Astrocyte (in vitro differentiated cells and primary cell): ENCODE measurements at regions not wholly inside any gene's neighbourhood (a gene's known extent, or its start where the extent isn't known, plus 50 kb on each side); places are given as distances from the start of the nearest gene placed in this dataset.

Source experiments
- DNase-seq: peaks from one replicate; pipeline ENCODE4 v3.0.0-alpha.2; 2010; ENCODE audit warnings: low read depth
- FAIRE-seq: peaks from 2 replicates; lab custom pipeline; 2011; peaks lifted over from hg19 to GRCh38; lab: Jason Lieb, UNC
- H2AFZ ChIP-seq: 2 replicates; pipeline ENCODE4 v1.6.0; 2012; ENCODE audit warnings: low read depth, low read length, inconsistent platforms
- H3K27ac ChIP-seq: 2 replicates; pipeline ENCODE4 v1.5.1; 2011; ENCODE audit warnings: low read depth, low read length, inconsistent platforms
- H3K27me3 ChIP-seq: 2 replicates; pipeline ENCODE4 v1.6.0; 2011; ENCODE audit warnings: low read length, inconsistent platforms; ENCODE audit not compliant: insufficient read depth
- H3K36me3 ChIP-seq: 2 replicates; pipeline ENCODE4 v1.5.1; 2011; ENCODE audit warnings: low read length, inconsistent platforms; ENCODE audit not compliant: insufficient read depth
- H3K4me1 ChIP-seq: 2 replicates; pipeline ENCODE4 v1.5.1; 2011; ENCODE audit warnings: low read length, inconsistent platforms; ENCODE audit not compliant: insufficient read depth
- H3K4me2 ChIP-seq: 2 replicates; pipeline ENCODE4 v1.6.0; 2012; ENCODE audit warnings: low read length, inconsistent platforms
- H3K4me3 ChIP-seq: 2 replicates; pipeline ENCODE4 v1.5.1; 2011; ENCODE audit warnings: low read depth, mild to moderate bottlenecking, low read length, inconsistent platforms; ENCODE audit not compliant: insufficient read depth
- H3K79me2 ChIP-seq: 2 replicates; pipeline ENCODE4 v1.6.0; 2012; ENCODE audit warnings: mild to moderate bottlenecking, low read length, inconsistent platforms; ENCODE audit not compliant: insufficient read depth
- H3K9ac ChIP-seq: 2 replicates; pipeline ENCODE4 v1.6.0; 2012; ENCODE audit warnings: mild to moderate bottlenecking, low read length, inconsistent platforms
- H3K9me3 ChIP-seq: 2 replicates; pipeline ENCODE4 v1.5.1; 2012; ENCODE audit warnings: low read depth, mild to moderate bottlenecking, low read length, inconsistent platforms; ENCODE audit not compliant: insufficient read depth
- H4K20me1 ChIP-seq: 2 replicates; pipeline ENCODE4 v1.6.0; 2012; ENCODE audit warnings: low read length, inconsistent platforms; ENCODE audit not compliant: insufficient read depth
- H3K27ac Mint-ChIP-seq: one replicate; pipeline ENCODE4 v1.8.0; 2021; ENCODE audit warnings: mild to moderate bottlenecking, mixed read lengths; ENCODE audit not compliant: unreplicated experiment
- H3K27me3 Mint-ChIP-seq: one replicate; pipeline ENCODE4 v1.8.0; 2021; ENCODE audit warnings: low read depth, mixed read lengths; ENCODE audit not compliant: unreplicated experiment
- H3K36me3 Mint-ChIP-seq: one replicate; pipeline ENCODE4 v1.8.0; 2021; ENCODE audit warnings: low read depth, mixed read lengths; ENCODE audit not compliant: unreplicated experiment
- H3K4me1 Mint-ChIP-seq: one replicate; pipeline ENCODE4 v1.8.0; 2021; ENCODE audit warnings: low read depth, mixed read lengths; ENCODE audit not compliant: unreplicated experiment
- H3K4me3 Mint-ChIP-seq: one replicate; pipeline ENCODE4 v1.8.0; 2021; ENCODE audit warnings: mild to moderate bottlenecking, moderate library complexity, mixed read lengths; ENCODE audit not compliant: unreplicated experiment
- H3K9me3 Mint-ChIP-seq: one replicate; pipeline ENCODE4 v1.8.0; 2021; ENCODE audit warnings: mild to moderate bottlenecking, mixed read lengths; ENCODE audit not compliant: unreplicated experiment
- CTCF ChIP-seq: IDR thresholded peaks from 2 replicates; pipeline ENCODE4 v1.5.1; 2011; ENCODE audit warnings: low read depth, mild to moderate bottlenecking, inconsistent platforms, low read length, moderate library complexity; ENCODE audit not compliant: insufficient read depth
- EZH2 ChIP-seq: IDR thresholded peaks from 2 replicates; pipeline ENCODE4 v1.6.1; 2012; ENCODE audit warnings: mild to moderate bottlenecking, low read length, inconsistent platforms; ENCODE audit not compliant: insufficient read depth

GRCh38 chr9:134570711-134571325, 70.8 kb upstream of the COL5A1 start:
- H3K79me2 ChIP-seq: no peaks in the 10 kb centered on the region
- no peaks in the 10 kb centered on the region for H4K20me1 ChIP-seq
- H3K4me1 Mint-ChIP-seq: peaks cover 6% of the 10 kb centered on the region
- no peaks in the 10 kb centered on the region for H3K9me3 ChIP-seq
- no peak for TF ChIP-seq EZH2
- no peak for TF ChIP-seq CTCF
- H3K27ac ChIP-seq: no peak overlapping the region
- no peak overlapping the region for H2AFZ ChIP-seq
- H3K4me3 ChIP-seq: no peak overlapping the region
- no peaks in the 10 kb centered on the region for H3K27me3 ChIP-seq
- no peak overlapping the region for H3K27ac Mint-ChIP-seq
- H3K9me3 Mint-ChIP-seq: peaks cover 11% of the 10 kb centered on the region
- DNase-seq (no peak), FAIRE-seq (no peak)
- no peaks in the 10 kb centered on the region for H3K4me1 ChIP-seq
- no peak overlapping the region for H3K9ac ChIP-seq
- no peak overlapping the region for H3K4me3 Mint-ChIP-seq
- no peaks in the 10 kb centered on the region for H3K36me3 ChIP-seq
- no peak overlapping the region for H3K4me2 ChIP-seq
- H3K36me3 Mint-ChIP-seq: peaks cover 6% of the 10 kb centered on the region
- H3K27me3 Mint-ChIP-seq: peaks cover 6% of the 10 kb centered on the region

GRCh38 chr9:134571326-134571931, 70.2 kb upstream of the COL5A1 start:
- Histone ChIP-seq H3K36me3 (no peaks in the 10 kb centered on the region), H3K9ac (no peak overlapping the region), H3K9me3 (no peaks in the 10 kb centered on the region), H3K79me2 (no peaks in the 10 kb centered on the region), H3K4me2 (no peak overlapping the region), H4K20me1 (no peaks in the 10 kb centered on the region), H3K4me3 (no peak overlapping the region), H3K27ac (no peak overlapping the region), H3K4me1 (no peaks in the 10 kb centered on the region), H3K27me3 (no peaks in the 10 kb centered on the region), H2AFZ (no peak overlapping the region)
- TF ChIP-seq EZH2 (no peak), CTCF (no peak)
- FAIRE-seq (no peak), DNase-seq (no peak)
- Mint-ChIP-seq H3K27me3 (peaks cover 7% of the 10 kb centered on the region), H3K4me3 (no peak overlapping the region), H3K27ac (no peak overlapping the region), H3K4me1 (peaks cover 9% of the 10 kb centered on the region), H3K9me3 (peaks cover 11% of the 10 kb centered on the region), H3K36me3 (peaks cover 2% of the 10 kb centered on the region)
